ENCODE measurements at regions not wholly inside any gene's neighbourhood (a gene's known extent, or its start where the extent isn't known, plus 50 kb on each side); places are given as distances from the start of the nearest gene placed in this dataset.

DNA sequence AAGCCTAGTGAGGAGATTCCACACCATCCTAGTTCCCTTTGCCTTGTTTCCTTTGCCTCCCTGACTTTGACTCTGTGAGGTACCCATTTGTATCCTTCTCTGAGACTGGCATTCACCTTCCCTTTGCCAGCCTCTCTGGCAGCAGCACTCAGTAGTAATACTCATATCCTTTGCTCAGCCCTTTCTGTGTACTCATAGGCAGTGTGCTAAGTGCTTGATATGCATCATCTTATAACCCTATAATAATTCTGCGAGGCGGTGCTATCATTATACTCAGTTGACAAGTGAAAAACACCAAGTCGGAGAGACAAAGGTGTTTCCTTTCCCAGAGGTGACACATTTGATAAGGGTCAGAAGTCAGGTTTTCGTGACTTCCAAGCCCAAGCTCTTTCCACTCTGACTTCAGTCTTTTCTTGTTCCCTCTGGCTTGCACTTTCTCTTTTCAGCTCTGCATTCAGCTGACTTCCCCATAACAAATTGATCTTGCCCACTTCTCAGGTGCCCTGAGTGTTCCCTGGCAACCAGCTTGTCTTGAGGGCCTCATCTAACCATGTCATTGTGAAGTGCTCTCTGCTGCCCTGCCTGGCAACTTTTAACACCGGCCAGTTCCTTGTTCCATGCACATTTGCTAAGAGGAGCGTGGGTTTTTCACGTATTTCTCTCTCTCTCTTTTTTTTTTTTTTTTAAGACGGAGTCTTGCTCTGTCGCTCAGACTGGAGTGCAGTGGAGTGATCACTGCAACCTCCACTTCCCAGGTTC lies 94.5 kb upstream of the UPP2 start:
- no peak for DNase-seq

DNA sequence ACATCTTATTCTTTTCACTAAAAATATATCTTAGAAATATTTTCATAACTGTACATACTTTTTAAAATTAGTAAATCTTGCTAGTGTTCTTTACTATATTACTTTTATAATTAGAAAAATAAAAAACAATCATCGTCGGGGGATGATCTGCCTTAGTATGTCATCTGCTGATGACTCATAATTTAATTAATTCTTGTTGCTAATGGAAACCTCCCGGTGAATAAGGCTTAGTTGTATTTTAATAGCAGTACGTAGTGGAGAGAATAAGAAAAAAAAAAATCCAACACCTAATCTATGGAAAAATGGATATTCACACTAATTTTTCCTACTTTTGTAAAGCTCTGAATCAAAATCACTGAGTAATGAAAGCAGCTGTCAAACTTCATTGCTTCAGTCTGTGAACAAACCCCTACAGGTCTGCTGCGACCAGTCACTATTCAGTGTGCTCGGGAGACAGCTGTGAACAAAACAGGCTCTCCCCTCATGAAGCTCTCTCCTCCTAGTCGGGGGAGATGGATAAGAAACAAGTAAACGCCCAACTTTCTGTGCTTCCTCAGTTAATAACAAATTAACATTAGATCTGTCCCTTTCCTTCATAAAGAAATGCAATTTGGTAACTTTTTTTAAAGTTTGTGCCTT lies 97.4 kb upstream of the UPP2 start:
- no peak for DNase-seq

DNA sequence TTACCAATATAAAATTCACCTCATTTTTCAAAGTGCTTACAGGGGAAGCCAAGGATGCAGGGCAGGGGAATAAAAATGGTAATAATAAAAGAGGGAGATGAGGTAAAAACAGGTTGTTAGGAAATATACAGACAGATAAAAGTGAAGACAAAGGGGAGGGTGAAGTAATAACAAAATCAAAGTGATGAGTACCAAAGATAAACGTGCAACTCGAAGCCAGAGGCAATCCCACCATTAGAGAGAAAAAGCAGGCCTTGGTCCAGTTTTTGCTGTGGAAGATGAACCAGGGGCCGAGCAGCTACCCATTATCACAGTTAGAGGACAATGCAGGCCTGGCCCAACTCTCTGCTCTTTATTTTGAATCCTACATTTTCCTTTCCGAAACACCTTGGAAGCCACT lies 99.6 kb upstream of the UPP2 start:
- DNase-seq = no peak

DNA sequence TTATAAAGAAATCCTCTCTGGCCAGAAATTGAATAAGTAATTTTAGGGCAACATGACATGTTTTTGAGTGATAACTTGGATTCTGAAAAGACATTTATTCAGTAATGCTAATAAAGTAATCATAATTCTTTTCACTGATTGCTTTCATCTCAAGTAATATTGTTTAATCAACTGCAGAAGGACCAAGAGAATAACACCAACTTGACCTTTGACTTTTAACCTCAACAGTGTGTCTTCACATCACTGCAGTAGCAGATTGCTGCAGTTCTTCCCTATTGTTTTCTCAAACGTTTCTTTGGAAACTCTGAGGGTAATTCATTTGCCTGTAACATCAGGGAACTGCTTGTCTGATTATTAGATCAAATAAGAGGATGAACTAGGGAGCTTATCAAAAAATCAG lies 104.9 kb upstream of the UPP2 start:
- no peak for DNase-seq

DNA sequence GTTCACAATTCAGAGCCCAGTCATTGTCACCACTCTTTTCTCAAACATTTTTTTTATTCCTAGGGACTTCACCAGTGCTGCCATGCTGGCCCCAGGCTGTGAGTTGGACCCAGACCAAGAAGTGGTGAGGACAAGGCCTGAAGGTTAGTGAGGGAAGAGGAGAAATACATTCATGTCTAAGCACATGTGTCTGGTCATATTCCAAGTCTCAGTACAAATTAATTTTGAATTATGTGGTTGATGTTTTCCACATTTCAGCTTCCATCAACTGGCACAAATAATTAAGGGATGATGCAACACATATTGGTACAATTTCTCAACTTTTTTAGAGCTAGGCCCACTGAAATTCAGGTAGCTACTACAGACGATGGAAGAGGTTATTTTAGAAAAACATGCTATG lies 106.6 kb upstream of the UPP2 start:
- no peak for DNase-seq

DNA sequence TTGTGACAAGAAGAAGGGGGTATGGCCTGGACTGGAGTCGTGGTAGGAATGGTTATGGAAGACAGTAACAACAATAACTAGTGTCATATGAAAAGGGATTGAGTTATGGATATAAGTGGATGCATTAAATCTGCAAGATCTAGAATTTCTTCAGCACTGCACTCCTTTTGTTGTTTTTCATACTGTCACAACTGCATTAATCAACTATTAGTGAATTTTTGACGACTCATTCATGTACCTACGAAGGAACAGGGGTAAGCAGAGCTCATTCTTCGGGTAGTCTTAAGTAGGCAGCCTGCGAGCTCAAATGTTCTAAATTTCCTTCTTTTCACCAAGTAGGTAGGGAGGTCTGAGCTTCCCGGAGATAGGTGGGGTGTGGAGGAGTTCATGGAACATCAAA lies 109.7 kb upstream of the UPP2 start:
- DNase-seq = no peak

DNA sequence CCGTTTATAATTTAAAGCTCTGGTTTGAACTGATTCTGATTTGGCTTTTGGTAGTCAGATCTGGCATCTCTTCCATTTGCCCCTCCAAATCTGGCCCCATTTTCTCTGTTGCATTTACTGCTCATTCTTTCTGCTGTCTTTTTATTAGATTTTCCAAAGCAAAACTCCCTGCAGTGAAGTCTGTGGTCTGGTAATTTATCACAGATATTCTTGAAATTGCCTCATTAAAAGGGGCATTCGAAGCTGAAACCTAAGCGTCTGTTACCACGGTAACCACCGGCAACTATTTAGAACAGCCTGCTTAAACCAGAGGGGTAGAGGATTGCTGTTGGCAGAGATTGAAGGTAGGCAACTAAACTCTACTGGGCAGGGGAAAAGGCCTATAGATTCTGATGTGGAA lies 111.5 kb upstream of the UPP2 start:
- no peak for DNase-seq

DNA sequence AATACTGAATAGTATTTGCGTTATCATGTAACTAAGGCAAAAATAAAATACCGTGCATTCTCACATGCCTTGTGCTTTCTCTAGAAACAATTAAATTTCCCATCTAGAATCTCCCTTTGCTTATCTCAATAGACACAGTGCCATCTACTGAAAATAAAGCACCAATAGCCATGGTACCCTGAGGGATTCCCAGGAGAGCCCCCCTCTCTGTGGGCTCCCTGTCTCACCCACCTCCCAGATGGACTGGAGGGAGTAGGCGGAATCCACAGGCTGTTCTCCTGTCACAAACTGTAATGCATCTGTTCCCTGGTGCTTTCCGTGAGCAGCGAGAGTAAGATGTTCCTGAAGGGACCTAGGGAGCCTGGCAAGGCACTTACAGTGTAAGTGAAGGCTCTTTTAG lies 112.4 kb upstream of the UPP2 start:
- DNase-seq = no peak

DNA sequence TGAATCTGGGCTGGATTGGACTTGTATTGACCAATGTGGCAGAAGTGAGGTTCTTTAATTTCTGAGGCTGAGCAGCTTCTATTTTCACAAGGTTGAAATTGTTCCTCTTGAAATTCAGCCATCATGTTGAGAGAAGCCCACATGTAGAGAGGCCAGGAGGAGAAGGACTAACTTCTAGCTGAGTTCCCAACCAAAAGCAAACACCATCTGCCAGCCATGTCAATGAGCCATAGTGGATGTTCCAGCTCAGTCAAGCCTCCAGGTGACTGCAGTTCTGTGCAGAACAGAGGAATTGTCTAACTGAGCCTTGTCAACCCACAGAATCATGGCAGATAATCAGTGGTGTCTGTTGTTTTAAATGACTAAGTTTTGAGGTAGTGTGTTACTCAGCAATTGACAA lies 110.6 kb upstream of the ACVR1 start:
- DNase-seq = no peak

DNA sequence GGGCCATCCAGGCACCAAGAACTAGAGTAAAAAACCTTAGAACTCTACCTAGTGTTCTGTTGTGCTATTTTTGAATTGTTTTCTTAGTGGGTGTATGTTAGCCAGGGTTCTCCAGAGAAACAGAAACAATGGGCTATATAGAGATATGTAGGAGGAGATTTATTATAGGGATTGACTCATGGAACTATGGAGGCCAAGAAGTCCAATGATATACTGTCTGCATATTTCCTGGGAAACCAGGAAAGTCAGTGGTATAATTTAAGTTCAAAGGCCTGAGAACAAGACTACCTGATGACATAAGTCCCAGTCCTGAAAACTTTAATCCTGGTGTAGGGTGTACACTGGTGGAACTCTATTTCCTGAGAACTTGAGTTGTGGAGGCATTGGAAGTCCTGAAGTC lies 108.7 kb upstream of the ACVR1 start:
- DNase-seq = no peak

DNA sequence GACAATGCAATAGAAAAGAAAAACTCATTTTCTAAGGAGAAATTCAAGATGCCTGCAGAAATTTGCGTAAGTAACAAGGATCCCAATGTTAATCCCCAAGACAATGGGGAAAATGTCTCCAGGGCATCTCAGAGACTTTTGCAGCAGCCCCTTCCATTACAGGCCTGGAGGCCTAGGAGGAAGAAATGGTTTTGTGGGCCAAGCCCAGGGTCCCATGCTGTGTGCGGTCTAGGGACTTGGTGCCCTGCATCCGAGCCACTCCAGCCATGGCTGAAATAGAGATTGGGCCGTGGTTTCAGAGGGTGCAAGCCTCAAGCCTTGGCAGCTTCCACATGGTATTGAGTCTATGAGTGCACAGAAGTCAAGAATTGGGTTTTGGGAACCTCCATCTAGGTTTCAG lies 103.9 kb upstream of the ACVR1 start:
- no peak for DNase-seq

DNA sequence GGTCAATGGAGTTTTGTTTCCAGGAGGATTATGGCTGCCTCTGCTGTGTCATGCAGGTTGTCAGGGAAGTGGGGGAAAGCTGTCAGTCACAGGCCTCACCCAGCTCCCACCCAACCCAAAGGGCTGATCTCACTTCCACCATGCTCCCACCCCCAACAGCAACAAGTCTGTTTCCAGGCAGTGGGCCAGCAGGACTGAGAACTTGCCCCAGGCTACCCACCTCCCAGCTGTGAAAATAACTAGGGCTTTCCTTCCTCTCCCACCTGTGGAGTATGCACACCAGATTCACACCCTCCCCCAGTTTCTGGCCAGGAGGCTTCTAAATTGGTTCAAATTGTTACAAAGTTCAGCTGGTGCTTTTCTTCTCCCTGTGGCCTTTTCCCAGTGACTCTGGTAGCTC lies 95.6 kb upstream of the ACVR1 start:
- DNase-seq = no peak

DNA sequence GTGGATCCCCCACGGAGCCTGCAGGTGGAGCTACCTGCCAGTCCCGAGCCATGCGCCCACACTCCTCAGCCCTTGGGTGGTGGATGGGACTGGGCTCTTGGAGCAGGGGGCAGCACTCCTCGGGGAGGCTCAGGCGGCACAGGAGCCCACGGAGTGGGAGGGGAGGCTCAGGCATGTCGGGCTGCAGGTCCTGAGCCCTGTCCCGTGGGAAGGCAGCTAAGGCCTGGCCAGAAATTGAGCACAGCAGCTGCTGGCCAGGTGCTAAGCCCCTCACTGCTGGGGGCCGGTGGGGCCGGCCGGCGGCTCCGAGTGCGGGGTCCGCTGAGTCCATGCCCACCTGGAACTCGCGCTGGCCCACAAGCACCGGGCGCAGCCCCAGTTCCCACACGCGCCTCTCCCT lies 91.7 kb upstream of the ACVR1 start:
- DNase-seq = no peak

DNA sequence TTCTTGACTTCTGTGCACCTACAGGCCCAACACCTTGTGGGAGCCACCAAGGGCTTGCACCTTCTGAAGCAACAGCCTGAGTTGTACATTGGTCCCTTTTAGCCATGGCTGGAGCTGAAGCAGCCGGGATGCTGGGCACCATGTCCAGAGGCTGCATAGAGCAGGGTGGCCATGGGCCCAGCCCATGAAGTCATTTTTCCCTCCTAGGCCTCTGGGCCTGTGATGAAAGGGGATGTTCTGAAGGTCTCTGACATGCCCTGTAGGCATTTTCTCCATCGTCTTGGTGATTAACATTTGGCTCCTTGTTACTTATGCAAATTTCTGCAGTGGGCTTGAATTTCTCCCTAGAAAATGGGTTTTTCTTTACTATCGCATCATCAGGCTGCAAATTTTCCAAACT lies 83.1 kb upstream of the ACVR1 start:
- no peak for DNase-seq

DNA sequence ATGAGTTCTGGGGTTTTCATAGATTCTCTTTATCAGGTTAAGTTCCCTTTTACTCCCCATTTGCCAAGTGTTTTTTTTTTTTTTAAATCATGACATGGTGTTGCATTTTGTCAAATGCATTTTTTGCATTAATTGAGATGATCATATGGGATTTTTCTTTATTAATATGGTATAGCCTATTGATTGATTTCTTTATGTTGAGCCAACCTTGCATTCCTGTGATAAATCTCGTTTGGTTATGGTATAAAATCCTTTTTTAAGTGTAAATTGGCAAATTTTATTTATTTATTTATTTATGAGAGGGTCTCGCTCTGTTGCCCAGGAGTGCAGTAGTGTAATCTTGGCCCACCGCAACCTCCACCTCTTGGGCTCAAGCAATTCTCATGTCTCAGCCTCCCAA lies 81.5 kb upstream of the ACVR1 start:
- DNase-seq = no peak

DNA sequence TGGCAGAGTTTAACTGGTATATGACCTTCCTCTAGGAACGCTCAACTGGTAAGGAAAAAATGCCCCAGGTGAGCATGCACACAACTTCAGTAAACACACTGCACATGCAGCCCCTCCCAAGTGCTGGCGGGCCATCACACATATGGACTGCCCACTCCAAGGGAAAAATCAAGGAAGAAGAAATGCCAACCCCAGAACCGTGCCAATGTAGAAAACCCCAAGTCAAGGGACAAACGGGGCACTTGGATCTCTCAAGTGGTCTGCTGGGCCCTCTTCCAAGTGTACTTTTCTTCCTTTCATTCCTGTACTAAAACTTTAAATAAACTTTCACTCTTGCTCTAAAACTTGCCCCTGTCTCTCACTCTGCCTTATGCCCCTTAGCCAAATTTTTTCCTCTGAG lies 76.4 kb upstream of the ACVR1 start:
- no peak for DNase-seq

DNA sequence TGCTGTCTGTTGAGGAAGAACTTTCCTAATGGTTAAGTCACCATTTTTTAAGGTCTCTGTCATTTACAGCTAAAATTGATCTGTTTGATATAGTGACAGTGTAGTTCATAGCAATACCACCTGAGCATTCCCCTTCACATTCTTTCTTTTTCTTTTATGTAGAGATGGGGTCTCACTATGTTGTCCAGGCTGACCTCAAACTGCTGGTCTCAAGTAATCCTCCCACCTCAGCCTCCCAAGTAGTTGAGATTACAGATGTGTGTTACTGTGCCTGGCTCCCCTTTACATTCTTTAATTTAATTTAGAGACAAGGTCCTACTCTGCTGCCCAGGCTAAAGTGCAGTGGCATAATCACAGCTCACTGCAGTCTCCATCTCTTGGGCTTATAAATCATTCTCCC lies 72.7 kb upstream of the ACVR1 start:
- no peak for DNase-seq

DNA sequence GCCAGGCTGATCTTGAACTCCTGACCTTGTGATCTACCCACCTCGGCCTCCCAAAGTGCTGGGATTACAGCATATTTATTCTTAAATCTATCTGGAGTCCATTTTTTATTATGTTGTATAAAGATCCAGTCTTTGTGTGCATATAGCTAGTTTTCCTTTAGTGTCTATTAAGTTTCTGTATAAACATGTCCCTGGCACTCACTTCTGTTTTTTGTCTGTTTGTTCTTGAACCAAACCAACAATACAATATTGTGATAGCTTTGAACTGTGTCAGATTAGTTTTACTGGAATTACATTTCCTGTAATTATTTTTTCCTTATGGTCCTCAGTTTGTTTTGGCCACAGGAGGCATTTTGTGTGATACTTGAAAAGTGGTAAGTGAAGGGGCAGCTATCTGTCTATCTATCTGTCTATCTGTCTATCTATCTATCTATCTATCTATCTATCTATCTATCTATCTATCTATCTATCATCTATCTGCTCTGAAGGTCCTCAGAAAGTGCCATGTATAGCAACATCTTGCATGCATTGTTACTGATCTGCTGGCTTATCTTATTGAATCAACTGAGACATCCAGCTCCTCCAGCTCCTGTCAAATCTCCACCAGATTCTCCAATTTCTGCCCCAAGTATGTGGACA lies 70.9 kb upstream of the ACVR1 start:
- DNase-seq = no peak

DNA sequence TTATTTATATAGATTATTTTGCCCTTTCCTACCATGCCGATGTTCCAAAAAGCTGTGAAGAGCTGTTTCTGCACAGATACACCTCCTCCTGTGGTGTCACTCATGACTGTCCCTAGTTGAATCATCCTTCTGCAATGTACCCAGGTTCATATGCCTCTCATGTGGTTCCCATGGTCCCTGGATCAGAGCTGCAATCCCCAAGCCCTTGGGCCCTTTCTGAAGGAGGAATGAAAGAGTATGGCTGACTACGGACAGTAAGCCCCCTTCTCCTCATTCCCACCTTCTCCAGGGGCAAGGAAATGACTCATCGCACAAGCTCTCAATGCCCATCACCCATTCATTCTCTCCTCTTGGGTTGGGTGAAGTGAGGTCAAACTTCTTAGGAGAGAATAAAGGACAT lies 63.9 kb upstream of the ACVR1 start:
- DNase-seq = no peak

DNA sequence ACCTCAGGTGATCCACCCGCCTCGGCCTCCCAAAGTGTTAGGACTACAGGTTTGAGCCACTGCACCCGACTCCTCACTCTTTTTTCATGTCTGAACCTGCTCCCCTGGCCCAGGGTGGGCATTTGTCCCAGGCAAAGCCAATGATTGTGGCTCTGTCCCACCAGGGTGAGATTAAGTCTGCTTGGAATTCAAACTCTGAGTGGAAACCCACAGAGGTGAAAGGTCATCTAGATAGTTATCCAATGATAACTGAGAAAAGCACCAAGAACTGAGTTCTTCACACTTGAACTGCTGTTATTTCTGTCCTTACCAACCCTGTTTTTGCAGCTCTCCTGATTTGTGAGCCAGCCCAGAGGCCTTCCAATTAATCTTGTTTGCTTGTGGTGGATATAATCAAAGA lies 62.4 kb upstream of the ACVR1 start:
- DNase-seq = no peak

DNA sequence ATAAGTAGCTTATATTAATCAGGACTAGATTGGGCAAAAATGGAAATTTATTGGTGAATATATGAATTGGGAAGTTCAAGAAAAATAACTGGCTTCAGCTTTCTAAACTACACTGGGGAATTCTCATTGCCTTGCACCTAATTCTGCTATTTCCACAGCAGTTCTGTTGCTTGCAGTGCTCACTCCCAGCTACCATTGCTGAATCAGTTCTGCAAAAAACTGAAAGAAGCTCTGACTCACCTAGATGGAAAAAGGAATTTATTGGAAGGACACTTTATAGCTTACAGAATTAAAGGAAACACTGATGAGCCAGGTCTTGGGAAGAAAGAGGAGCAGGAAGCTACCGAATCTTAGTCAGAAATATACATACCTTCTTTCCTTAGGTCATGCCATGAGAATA lies 60.3 kb upstream of the ACVR1 start:
- DNase-seq = no peak

DNA sequence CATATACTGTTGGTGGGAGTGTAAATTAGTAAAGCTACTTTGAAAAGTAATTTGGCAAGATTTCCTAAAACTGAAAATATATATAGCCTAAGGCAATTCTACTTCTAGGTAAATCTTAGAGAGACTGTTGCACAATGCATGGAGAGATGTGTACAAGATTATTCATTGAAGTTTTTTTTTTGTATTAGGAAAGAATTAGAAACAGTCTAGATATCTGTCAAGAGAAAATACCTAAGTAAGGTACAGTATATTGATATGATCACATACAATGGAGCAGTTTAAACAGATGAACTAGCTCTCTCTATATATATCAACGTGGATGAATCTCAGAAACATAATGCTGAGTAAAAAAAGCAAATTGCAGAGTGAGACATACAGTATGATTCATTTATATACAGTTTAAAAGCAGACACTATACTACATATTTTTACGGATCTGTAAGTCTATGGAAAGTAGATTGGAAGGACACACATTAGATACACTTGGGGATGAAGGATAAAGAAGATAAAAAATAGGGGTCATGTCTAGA lies 59.3 kb upstream of the ACVR1 start:
- no peak for DNase-seq

DNA sequence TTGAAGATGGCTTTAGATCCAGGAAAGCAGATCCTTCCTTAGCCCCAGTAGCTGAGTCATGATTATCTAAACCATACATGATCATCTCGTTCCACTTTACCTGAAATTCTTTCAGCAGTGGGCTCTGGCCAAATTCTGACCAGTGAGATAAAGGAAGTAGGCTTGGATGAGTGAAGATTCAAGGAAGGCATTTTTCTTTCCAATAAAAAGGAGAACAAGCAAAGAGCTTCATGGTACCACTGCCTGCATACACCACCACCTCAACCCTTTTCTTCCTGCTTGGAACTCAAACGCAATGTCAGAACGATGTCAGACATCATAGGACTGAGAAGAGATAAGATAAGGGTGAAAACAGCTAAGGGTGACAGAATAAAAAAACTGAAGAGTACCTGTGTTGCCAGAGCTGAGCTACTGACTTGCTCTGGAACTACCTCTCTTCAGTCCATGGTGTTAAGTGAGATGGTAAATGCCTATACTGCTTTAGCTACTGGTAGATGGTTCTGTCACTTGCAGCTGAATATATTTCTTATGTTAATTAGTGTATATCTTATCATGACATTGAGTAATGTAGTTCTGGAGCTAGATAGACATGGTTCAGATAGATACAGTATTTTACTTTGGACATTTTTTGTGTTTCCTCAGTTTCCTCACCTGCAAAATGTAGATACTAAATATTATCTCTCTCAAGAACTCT lies 58.7 kb upstream of the ACVR1 start:
- DNase-seq = no peak
